Daoy (cell line): ENCODE measurements at regions not wholly inside any gene's neighbourhood (a gene's known extent, or its start where the extent isn't known, plus 50 kb on each side); places are given as distances from the start of the nearest gene placed in this dataset.

Experiments
- DNase-seq: peaks from one replicate; pipeline ENCODE4 v3.0.0-alpha.2; 2015; ENCODE audit warnings: low read depth

DNA sequence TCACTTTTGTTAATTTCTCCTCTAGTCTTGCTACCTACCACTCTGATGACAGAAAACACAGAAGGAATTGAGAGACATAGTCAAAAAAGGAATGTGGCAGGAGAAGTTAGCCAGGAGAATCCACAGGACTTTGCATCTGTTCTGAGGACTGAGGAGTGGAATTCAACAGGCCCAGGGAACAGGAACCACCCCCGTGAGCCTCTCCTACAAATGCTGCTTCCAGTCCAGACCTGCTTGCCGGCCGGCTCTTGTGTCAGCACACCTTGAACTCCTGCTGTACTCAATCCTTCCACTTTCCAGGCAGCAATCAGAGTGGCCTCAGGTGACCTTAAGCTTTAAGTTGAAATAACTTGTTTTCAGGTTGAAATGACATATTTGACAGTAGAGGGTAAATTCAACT, 903.1 kb downstream of the BCL11B start:
- DNase-seq, result no peak

DNA sequence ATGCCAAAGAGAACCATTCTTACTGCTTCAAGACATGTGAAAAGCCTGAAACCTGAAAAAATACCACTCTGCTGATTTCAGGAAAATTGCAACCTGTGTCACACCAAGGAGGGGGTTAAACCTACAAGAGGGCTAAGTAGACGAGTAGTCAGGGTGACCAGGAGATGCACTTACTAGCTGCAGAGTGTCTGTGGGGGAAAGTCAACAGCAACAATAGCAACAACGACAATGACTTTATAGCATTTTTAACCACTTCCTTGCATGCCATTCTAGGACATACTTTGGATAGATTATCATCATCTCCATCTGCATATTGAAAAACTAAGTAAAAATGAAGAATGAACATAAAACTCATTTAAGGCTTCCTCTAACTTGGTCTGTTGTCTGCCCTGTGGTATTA, 902.7 kb downstream of the BCL11B start:
- DNase-seq, result no peak

DNA sequence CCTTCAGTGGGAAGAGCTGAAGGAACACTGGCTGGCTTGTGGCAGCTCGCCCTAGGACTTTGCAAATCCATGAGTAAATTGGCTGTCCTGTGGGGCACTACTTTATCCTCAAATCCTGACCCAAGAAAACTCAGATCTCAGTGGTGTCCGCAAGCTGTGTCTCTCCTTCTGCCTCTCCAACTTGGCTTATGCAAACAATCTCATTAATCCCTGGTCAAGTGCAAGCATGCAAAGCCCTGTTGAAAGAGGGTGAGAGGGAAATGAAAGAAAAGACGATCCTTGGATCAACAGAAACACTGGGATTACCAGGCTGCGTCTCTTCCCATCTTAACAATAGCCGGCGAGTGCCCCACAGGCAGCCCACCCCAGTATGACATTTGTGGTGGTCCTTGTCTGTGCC, 901.6 kb downstream of the BCL11B start:
- no peak for DNase-seq

DNA sequence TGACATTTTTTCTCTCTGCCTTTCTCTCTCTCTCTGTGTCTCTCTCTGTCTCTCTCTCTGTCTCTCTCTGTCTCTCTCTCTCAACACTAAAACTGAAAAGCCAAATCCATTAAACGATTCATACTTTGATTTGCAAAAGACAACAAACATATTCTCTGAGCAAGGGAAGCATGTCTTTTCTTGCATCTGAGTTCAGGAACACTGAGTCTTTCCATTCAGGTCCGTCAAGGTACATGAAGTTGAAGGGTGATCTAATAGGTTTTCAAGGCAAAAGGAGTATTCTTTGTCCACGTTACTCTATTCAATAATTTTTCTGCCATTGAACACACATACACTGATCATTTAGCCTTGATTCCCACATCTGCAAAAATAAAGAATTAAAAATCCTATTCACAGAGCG, 900.9 kb downstream of the BCL11B start:
- DNase-seq, result no peak

DNA sequence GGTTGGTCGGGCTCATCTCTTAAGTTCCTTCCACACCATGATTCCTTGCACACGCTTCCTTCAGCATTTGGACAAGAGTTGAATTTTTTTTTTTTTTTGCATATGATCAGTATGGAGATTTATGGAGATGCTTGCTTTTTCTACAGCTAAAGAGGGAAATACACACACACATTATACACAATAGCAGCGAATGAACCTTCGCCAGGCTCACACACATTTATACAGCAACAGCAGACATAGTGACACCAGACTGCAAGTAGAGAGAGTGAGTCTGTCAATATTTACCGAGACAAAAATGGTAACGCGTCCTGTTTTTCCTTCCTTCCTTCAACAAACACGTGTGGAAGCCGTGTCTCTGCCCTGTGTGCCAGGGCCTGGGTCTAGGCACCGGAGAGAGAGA, 897.9 kb downstream of the BCL11B start:
- no peak for DNase-seq

DNA sequence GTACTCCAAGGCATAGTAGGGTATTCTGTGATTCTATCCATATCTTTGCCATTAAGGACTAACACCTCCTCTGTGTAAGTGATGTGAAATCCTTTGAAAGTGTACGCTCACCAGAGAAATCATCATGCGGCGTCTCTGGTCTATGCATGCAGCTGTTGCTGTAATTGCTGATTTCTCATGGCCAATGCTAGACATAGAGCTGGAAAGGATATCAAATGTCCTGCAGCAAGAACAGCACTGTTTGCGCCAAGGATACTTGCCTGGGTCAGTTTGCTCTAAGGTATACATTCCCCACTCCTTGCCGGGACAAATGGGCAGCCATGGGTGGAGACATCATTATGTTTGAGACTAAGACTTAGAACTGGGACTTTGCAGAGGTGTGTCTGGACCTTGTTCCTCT, 896.4 kb downstream of the BCL11B start:
- DNase-seq, result no peak

DNA sequence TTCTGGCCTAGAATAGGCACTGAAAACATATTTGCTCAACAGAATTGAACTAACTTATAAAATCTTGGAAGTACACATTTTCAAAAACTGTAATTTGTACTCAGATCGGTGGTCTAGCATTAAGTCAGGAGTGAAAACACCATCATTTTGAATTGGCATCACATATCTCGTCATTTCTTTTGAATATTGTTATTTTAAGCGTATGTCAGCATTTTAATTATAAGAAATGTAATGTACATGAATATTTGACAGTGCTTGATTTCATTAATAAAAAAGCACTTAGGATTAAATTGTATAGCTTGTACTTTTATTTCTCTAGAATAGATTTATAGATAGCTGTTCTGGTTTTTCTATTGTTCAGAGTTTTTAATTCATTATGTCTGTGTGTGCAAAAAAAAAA, 892.2 kb downstream of the BCL11B start:
- no peak for DNase-seq

DNA sequence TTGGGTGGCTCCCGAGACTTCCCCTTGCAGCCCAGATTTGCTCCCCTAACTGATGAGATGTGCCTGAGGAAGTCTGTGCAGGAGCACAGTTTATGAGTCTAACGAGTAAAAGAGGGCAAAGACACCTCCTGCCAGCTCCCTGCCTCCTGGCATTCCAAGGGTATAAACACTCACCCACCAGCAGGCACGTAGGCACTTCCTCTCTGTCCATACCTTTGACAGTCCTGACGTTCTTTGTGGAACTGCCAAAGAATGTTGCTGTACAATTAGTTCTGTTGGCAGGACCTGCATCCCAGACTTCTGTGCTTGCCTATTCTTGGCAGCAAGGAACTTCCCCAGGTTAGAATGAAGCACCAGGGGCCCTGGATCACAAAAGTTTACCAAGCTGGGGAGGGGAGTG, 889.3 kb downstream of the BCL11B start:
- DNase-seq, result no peak

DNA sequence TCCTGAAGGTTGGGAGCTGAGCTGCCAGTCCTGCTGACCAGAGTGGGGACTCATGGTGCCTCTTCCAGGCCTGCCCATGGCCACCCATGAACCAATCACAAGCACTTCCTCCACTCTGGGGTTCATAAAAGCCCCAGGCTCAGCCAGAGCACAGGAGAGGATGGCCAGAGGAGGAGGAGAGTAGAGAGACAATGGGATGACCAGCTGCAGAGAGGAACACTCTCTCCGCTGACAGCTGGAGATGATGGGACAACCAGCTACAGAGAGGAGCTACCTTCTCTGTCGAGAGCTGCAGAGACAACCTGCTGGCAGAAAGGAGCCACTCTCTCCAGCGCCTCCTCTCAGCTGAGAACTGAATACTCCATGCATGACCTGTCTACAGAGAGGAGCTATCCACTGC, 886.1 kb downstream of the BCL11B start:
- DNase-seq, result no peak

DNA sequence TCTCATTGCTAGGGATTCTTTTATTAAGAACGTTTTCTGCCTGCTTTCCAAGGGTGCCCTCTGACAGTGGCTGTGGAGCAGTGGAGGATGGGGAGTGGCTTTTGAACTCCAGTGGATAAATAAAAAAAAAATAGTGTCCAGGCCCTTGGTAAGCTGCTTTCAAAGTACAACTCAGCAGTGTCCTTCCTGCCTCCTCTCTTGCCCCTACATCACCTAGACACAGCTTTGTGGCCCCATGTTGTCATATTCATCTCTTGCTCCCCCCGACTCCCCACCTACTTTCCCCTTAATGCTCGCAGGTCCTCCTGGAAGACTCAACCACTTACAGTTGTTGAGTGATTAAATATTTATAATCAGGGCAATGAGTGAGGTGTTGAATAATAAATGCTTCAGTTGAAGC, 880.9 kb downstream of the BCL11B start:
- DNase-seq, result no peak

DNA sequence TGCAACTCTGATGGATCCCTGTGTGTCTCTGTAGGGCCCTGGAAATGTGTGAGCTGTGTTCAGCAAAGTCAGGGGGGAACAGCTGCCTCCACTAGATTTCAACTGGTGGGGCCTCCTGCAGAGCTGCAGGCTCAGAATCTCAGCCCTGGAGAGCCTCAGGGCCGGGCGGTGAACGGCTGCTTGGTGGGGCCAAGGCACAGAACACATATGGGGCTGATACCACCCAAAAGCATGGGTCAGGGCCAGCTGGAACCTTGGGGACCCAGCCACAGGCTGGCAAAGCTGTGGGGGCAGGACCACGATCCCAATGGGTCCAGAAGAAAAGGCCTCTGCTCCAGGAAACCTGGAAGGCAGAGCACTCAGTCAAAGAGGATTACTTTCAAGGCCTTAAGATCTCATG, 878.5 kb downstream of the BCL11B start:
- DNase-seq, result no peak

DNA sequence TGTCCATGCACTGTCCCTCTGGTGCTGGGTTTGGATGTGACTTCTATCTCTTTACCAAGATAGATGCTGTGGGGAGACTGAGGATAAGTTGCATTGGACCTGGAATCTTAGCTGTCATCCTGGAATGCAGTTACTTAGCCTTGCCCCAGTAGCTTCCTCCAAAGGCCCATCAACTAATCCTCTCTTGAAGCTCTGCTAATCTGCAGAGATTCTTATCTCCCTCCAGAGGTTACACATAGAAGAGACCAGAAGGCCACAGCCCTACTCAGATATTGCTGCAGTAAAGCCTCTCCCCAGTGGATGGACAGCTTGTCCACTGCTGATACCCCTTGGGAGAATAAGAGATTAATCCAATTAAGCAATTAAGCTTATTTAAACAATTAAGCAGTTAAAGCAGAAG, 867.2 kb downstream of the BCL11B start:
- no peak for DNase-seq

DNA sequence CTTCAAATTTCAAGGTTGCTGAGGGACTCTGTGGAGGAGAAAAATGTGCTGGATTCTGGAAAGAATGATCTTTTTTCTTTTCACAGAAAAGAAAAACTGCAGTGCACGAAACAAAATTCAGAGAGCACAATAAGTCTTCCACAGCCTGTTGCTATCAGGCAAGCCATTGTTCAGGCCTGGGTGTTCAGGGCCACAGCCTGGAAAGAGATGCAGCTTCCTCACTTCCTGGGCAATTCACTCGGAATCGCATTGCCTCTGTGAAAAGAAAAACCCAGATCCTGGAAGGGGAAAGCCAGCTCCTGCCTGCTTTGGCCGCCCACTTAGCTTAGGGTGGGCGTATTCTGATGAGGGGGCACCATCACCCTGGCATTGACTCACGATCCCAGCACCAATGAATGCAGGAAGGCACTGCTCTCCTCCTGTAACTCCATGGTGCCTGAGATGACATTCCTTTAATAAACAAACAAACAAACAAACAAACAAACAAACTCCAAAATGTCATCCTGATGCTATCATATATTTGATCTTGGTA, 863.9 kb downstream of the BCL11B start:
- no peak for DNase-seq

DNA sequence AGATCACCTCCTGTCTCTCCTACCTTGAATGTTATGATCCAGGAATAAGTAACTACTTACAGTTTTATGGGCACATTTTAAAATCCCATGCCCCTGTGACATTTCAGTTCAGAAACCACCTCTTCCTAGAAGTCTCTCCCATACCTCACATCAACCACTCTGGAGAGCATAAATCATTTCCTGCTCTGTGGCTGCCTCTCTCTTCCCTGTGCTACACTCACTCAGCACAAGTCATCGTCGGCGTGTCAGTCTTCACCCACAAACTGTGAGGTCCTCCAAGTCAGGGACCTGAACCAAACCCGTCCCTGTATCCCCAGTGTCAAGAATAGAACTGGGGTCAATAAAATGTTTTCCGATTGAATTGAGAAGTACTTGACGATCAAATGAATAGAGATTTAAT, 863.3 kb downstream of the BCL11B start:
- peak; percentile 16 for DNase-seq

DNA sequence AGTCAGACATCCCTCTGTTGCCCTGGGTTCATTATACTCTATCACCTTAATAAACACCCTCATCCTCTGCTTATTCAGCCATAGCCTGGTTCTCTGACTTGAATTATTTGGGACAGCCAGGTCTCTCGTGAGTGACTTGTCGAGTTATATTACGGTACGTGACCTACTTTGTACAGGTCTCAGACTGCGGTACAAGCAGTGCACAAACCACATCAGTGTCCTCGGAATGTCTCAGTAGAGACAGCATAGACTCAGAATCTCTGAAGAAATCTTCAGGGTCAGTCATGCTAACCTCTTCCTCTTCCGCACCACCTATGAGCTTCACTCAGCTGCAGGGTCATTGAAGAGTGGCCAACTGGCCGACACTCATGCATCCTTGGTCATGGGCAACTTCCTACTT, 860.8 kb downstream of the BCL11B start:
- DNase-seq, result no peak

DNA sequence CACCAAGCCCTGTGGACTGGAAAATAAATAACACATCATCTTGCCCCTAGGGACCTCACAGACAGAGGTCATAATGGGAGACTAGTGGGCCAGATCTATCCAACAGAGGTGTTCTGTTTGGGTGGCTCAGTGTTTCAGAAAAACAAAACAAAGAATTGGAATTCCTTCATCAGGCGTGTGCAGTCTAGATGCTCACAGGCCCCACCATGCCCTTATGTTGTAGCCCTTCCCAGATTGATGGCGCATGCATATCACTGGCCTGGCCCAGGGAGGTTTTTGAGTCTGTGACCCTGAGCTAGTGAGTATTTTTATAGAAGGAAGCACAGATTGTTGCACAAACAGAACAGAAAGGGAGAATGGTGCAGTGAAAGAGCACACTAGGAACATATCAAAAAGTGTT, 859.6 kb downstream of the BCL11B start:
- no peak for DNase-seq

DNA sequence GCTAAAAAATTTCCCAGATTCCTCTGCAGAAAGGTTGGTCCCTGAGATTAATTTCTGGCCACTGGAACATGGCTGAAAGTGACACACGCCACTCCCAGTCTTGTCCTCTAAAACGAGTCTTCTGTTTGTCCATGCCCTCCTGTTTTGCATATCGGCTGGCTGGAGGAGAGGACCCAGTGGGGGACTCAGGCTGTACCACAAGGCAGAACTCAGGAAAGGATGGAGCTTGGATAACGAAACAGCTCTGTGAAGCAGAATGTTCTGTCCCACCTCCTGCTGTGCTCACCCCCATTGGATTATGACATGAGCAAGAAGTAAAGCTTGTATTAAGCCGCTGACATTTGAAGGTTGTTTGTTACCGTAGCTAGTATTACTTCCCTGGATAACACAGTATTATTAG, 856.2 kb downstream of the BCL11B start:
- no peak for DNase-seq

DNA sequence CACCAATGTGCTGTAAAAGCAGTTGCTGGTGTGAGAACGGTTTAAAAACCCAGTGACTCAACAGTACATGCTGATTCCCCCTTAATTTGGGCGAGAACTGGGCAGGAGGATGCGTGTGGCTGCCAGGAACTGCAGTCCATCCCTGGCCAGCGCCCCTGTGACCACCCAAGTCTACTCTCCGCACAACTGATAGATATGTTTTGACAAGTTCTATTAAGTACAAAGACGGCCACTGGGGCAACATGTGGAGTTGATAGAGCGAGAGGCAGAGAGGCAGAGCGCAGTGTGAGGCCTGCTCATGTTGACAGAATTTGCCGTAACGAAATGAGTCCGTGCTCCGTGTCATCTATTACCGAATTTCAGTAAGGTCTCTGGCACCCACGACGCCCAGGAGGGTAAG, 855.0 kb downstream of the BCL11B start:
- DNase-seq, result no peak

DNA sequence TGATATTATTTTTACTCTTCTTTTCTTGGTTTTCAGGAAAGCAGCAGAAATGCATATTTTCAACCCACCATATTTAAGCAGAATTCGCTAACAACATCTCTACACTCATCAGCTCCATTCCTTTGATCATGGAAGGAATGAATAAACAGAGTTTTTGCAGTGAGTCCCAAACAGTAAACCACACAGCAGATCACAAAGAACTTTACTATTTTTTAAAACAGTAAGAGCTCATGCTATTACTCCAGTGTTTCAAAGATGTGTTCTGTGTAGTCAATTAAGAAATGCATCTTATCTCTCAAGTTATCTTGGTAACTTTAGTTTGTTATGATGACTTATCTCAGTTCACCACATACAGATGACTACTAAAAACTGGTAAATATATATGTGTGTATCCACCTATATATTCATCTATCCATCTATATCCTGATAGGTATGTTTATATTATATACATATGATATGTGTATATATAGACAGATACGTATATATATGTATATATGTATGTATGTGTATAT, 843.5 kb downstream of the BCL11B start:
- no peak for DNase-seq

DNA sequence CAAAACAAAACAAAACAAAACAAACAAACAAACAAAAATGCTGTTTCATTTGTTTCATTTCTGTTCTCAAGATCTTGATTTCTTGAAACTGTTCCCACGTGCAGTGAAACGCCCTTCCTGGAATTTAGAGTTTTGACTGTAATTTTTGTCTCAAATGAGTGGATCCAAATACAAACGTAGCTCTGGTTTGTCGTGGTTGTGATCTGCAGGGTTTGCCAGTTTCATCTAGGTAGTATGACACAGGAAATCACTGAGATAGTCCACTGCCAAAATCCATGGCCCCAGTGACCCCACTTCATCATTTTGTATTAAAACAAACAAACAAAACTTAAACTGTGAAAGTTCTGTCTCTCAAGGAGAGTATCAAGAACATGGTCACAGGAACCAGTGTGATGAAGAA, 838.6 kb downstream of the BCL11B start:
- no peak for DNase-seq

DNA sequence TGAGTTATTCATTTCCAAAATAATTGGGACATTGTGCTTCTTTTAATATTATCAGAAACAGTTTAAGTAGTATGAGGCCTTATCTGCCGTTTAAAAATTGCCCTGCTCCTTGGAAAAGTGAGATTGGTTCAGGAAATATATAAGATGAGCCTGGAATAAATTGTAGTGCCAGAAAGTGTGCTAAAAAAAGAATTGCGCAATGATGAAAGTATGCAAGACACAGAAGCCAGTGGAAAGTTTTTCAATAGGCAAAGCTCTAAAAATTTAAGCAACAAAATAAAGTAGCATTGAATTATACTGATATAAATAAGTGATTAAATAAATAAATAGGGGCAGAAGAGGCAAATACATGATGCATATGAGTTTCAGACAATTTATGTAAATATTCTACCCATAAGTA, 834.9 kb downstream of the BCL11B start:
- no peak for DNase-seq

DNA sequence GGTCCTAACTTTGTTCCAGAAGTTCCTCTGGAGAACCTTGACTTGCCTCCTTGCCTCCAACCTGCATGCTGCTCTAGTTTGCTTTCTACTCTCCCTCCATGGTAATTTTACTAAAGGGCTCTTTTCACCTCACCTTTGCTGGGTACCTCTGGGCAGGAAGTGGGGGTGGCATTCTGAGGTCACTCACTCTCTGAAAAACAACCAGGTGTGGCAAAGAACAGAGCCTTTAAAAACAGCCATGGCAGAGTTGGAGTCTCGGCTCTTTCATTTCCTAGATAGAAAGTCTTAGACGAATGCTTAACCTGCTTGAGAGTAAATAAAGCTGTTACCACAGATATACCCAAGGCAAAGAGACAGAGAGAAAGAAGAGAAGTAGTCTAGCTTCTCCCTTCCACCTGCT, 827.9 kb downstream of the BCL11B start:
- DNase-seq, result no peak

DNA sequence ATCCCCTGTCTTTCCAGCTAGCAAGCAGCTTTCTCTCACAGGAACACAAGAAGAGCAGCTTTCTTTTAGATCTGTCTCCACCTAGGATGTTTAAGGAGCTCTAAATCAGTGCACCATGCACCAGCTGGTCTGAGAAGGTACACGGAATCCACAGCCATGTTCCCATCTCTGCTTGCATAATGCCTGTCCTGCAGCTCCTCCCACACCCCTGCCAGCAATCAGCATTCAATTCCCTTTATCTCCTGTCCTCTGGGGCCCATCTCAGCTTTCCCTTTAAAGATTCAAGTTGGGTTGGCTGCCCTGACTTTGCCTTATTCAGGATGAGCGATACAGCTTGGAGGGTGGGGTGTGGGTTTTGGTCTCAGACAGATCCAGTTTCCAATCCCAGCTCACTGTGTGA, 826.3 kb downstream of the BCL11B start:
- DNase-seq, result no peak

DNA sequence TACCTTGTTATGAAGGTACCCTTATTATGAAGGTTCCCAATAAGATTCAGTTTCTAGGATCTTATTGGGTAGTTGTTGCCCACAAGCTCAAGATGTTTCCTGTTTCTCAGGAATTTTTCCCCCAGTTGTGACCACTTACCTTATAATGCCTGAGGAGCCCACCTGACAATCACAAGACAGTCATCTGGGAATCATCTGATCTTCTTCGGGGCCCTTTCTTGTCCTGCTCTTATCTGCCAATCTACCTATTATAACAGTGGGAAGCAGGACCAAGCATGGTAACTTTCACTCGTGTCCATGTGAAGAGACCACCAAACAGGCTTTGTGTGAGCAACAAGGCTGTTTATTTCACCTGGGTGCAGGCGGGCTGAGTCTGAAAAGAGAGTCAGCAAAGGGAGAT, 825.5 kb downstream of the BCL11B start:
- no peak for DNase-seq

DNA sequence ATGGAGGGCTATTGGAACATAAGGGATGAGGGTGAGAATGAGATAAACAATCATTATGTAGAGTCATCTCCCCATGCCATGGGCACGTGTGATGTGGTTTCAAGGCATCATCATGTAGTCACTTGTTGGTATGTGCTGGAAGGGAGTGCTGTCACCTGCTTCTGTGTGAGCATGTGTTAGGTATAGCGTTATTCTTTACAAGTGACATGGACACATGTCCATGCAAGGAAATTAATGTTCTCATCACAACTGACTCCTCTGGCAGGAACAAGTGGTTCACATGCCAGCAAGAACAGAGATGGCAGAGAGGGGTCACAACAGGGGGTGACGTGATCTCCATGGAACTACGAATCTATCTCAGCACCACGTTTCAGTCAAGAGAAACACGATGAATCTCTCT, 815.8 kb downstream of the BCL11B start:
- DNase-seq, result no peak
